NCI-H146 (cell line): ENCODE measurements at regions not wholly inside any gene's neighbourhood (a gene's known extent, or its start where the extent isn't known, plus 50 kb on each side); places are given as distances from the start of the nearest gene placed in this dataset.

Experiments used
- DNase-seq: peaks from one replicate; lab custom pipeline; 2025; lab: John Stamatoyannopoulos, UW

GRCh38 chr13:73248711-73249580 is 190.1 kb downstream of the KLF5 start:
- no peak for DNase-seq

DNA sequence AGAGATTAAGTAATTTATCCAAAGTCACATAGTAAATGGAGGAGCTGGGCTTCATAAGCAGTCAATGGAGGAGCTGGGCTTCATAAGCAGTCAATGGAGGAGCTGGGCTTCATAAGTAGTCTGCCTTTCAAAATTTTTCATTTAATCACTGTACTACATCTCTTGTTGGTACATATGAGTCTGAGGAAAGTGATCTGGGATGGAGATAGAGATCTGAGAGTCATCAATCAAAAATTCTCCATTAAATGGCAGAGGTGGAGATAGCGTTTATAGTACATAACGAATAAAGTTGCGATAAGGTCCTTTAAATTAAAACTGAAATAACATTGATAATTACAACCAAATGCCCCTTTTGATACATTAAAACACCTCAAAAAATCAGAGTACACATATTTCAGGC is 189.3 kb downstream of the KLF5 start:
- DNase-seq: no peak

DNA sequence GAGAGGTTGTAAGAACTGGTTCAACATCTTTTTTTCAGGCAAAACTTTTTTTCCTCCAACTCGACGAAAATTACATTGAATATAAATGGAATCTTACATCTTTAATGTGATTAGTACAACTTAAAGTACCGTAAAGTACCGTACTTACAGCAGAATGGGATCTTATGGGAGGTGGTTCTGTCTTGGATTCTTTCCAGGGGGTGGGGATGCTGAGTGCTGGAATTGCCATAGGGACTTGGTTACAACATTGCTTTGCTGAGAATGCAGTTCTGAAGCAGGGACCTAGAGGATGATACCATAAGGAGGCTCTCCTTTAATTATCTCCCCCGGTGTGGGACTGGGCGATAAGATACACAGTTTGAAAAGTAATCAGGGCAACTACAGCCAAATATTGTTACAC is 186.4 kb downstream of the KLF5 start:
- no peak for DNase-seq

GRCh38 chr13:73244467-73244866 is 185.7 kb downstream of the KLF5 start:
- no peak for DNase-seq

GRCh38 chr13:73242515-73243015 is 183.8 kb downstream of the KLF5 start:
- no peak for DNase-seq

DNA sequence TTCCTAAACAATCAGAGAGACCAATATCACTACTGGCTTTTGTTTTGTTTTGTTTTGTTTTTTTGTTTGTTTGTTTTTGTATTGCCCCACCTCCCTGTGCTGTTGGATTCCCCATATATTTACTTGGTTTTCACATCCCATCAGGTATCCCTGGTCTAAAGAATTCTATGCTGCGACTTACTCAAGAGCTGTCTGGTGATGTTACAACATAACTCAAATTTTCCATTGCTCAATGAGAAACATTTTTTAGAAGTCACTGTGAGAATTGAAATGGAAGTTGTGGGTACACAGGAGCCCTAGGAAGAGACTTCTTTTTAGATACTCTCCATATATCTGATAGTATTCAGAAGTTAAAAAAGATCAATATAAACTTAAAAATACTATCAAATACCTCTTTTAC is 181.4 kb downstream of the KLF5 start:
- no peak for DNase-seq

GRCh38 chr13:73235385-73235784 is 176.6 kb downstream of the KLF5 start:
- DNase-seq: no peak

DNA sequence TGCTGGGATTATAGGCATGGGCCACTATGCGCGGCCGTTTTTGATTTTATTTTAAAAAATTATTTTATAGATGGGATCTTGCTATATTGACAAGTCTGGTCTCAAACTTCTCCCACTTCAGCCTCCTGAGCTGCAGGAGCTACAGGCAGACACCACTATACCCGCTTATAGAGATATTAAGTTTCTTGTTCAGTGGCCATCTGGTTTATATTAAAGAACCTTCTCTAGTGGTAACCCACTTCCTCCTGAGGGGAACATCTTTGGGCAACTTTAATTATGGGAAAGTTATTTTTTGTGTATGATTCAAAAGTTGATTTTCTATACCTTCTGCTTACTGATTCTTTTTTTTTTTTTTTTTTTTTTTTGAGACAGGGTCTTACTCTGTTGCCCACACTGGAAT is 172.7 kb downstream of the KLF5 start:
- DNase-seq: no peak

DNA sequence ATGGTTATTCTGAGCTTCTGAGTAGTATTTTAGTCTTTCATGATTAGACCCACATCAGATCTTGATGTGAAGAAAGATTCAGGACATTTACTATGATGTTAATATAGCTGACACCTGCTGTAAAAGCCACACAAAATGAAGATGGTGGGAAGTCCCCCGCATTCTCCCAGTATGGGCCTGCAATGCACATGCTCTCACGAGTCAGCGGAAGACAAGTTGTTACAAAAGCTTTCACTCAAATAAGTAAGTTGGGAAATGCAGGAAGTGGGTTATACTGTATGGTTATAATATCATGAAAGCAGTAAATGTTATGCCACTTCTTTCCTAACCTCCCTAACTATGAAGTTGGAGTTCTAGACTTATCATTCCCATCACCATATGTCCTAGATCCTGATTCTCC is 171.9 kb downstream of the KLF5 start:
- DNase-seq: no peak

DNA sequence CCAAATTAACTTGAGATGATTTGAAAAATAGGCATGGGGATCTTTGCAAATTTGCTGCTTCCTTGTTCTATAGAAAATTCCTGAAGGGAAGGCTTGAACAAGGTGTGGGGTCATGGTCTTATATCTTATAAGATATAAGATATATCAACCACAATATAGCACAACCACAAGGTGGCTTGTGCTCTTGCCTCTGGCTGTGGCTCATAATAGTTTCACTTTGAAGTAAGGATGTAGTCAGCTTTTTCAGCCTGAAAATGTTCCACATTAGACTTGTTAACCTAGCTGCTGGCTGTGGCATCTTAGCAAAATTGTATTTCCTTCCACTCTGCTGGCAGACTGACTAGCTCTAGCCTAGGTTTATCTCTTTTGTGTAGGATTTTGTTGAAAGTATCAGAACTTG is 169.7 kb downstream of the KLF5 start:
- no peak for DNase-seq

GRCh38 chr13:73225990-73226389 is 167.2 kb downstream of the KLF5 start:
- DNase-seq: no peak

- DNase-seq: no peak
Observed at GRCh38 chr13:73224703-73225102, 165.9 kb downstream of the KLF5 start.

GRCh38 chr13:73223372-73223781 is 164.6 kb downstream of the KLF5 start:
- peak; percentile 48 for DNase-seq

GRCh38 chr13:73222627-73223305 is 164.0 kb downstream of the KLF5 start:
- peak; percentile 16 for DNase-seq

DNA sequence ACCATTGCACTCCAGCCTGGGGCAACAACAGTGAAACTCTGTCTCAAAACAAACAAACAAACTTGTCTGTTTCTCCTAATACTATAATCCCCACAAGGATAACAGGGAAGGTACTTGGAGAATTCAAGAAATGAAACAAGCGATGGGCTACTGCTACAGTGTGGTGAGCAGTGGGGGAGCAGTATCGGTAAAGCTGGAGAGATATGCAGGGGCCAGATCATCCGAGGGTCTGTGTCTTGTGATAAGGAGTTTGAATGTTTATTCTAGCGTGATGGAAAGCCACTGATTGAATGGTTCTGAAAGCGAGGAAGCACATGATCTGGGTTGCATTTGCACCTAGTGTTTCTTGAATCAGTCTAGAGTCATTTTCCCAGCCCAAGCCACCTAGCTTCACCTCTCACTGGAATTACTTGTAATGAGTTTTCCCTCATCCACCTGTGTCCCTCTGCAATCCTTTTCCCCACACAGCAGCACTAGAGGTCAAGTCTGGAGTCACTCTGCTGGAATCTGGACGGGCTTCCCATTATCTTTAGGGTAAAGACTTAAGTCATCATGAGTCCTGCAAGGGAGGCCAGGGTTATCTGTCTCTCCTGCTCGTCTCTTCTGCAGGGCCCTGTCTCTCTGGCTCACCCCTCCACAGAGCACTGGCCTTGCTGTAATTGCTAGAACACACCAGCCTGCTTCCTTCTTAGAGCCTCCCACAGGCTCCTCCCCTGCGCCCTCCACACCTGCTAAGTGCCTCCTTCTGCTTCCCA is 162.3 kb downstream of the KLF5 start:
- peak; percentile 11 for DNase-seq

GRCh38 chr13:73218181-73218580 is 159.4 kb downstream of the KLF5 start:
- no peak for DNase-seq

DNA sequence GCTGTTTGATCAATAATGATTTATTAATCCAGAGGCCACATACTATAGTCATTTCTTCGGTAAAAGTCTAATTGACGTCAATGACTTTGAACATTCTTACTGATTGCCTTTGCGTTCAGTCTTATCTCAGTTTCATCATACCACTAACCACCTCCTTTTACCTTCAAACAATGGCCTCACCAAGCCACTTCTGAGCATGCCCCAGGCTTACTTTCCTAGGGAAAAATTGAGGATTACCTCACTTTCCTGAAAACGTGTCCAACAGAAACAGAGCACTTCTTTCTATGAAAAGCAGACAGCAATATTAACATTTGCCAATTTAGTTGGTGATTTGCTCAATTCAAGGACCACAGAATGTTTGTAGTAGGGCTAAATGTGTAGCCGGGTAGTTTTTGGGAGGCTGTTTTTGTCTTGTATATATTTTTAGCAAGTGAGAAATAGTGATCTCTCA is 157.6 kb downstream of the KLF5 start:
- no peak for DNase-seq

- DNase-seq: no peak
Observed at GRCh38 chr13:73215823-73216222, 157.0 kb downstream of the KLF5 start.

- no peak for DNase-seq
Observed at GRCh38 chr13:73212482-73212881, 153.7 kb downstream of the KLF5 start.

DNA sequence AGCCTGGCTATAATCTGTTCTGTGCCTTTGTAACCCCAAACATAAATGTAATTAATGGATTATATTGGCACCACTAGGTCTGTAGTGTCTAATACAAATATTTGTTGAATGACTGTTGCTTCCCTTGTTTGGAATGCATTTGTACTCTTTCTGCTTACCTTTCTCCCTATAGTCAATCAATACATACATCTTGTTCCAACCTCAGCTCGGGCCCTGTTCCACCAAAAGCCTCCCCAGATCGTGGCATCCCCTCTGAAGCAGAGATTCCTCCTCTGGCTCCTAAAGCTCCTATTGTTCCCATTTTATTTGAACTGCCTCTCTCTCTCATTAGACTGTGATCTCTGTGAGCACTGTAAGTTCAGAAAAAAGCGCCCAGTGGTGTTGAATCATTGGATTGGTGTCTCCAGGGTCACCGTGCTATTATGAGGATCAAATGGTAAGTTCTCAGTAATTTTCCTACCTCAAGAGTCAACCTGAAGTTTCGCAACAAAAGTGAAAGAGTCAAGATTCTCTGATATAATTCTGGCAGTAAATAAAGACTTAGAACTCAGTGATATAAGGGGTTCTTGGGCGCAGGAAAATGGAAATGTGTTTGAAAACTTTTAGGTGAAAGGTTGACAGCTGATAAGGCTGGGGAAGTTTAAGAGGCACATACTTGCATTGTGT is 151.5 kb downstream of the KLF5 start:
- peak; percentile 34 for DNase-seq

DNA sequence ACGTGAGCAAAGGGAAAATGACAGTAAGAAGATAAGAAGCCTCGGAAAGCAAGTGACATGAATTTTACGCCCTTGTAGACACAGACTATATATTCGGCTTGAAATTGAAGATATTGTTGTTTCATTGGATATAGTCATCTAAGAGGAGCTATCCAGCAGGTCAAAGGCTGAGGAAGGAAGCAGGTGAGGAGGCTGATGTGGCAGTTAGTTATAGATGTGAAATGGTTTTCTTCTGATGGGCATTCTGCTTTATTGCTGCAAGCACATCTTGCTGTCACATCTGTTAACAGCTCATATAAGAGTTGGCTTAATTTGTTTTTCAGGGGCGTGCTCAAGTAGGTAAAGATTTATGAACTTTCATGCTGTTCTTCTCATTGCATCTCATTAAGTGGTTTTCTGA is 146.1 kb downstream of the KLF5 start:
- no peak for DNase-seq

GRCh38 chr13:73201626-73202025 is 142.8 kb downstream of the KLF5 start:
- DNase-seq: no peak
